Esophagus muscularis mucosa (tissue), 4 donors: ENCODE measurements at regions not wholly inside any gene's neighbourhood (a gene's known extent, or its start where the extent isn't known, plus 50 kb on each side); places are given as distances from the start of the nearest gene placed in this dataset.

ENCODE experiments used
- DNase-seq: peaks from one replicate; pipeline ENCODE4 v3.0.0-alpha.2; 2017; ENCODE audit errors: extremely low spot score
- H3K27ac ChIP-seq, 4 donors: fragments of 200-600 bp; sonication (generic); replicated peaks in 1 of 4; 1 replicate in 3 of 4; 2 replicates in 1 of 4; pipeline ENCODE4 v1.5.1; 2016 to 2019; ENCODE audit warnings: mild to moderate bottlenecking in 1 of 4
- H3K27me3 ChIP-seq, 4 donors: fragments of 200-600 bp; sonication (generic); one replicate each; pipeline versions ENCODE4 v1.5.1 to v1.6.0; 2016 to 2019
- H3K36me3 ChIP-seq, 4 donors: fragments of 200-600 bp; sonication (generic); one replicate each; pipeline ENCODE4 v1.5.1; 2016 to 2019
- H3K4me1 ChIP-seq, 4 donors: fragments of 200-600 bp; sonication (generic); one replicate each; pipeline ENCODE4 v1.5.1; 2016 to 2019
- H3K4me3 ChIP-seq, 4 donors: fragments of 200-600 bp; sonication (generic); 1 replicate in 2 of 4; 2 replicates in 2 of 4; pipeline ENCODE4 v1.5.1; 2016 to 2019; ENCODE audit warnings: mild to moderate bottlenecking in 4 of 4, moderate library complexity in 1 of 4
- H3K9me3 ChIP-seq, 4 donors: fragments of 200-600 bp; sonication (generic); 1 replicate in 3 of 4; 2 replicates in 1 of 4; pipeline ENCODE4 v1.5.1; 2016 to 2019
- CTCF ChIP-seq, 3 experiments: fragments of 200-600 bp in 2 of 3; fragments of 450-650 bp in 1 of 3; sonication (generic) in 2 of 3; IDR thresholded peaks; one replicate each; pipeline ENCODE4 v1.5.1; 2017 to 2019; ENCODE audit warnings: antibody characterized with exemption in 3 of 3, mild to moderate bottlenecking in 2 of 3, moderate library complexity in 1 of 3
- EP300 ChIP-seq: sonication (generic); formaldehyde crosslinking; IDR thresholded peaks from one replicate; pipeline ENCODE4 v1.6.1; 2017; ENCODE audit warnings: antibody characterized with exemption
- POLR2A ChIP-seq: fragments of 450-650 bp; IDR thresholded peaks from one replicate; pipeline ENCODE4 v1.6.1; 2017; ENCODE audit warnings: antibody characterized with exemption, moderate library complexity, mild to moderate bottlenecking, low read depth
- POLR2AphosphoS5 ChIP-seq, 2 donors: sonication (generic); formaldehyde crosslinking; IDR thresholded peaks; one replicate each; pipeline ENCODE4 v1.6.1; 2017; ENCODE audit warnings: antibody characterized with exemption in 2 of 2
- WGBS: methylation state at CpG from one replicate; pipeline ENCODE4 v1.1.5; 2018; 5-methylcytosine and 5-hydroxymethylcytosine counted together
- intact Hi-C: fragments of 100-400 bp; cut with DNase I; formaldehyde crosslinking; loops from one replicate; pipeline ENCODE4 v1.15.1; 2023

- intact Hi-C loops, result no loop called here
- no peak for DNase-seq
- 83% methylated on average over 2 of the region's 2 CpGs for WGBS
Observed at GRCh38 chr4:100285121-100285520, 94.9 kb upstream of the DDIT4L start.

GRCh38 chr4:100284129-100284880 lies 94.0 kb upstream of the DDIT4L start:
- H3K9me3 ChIP-seq, result no peaks in the 10 kb centered on the region
- WGBS, result 78% methylated on average over 10 of the region's 10 CpGs

More at GRCh38 chr4:100285121-100285520, 94.9 kb upstream of the DDIT4L start:
- Histone ChIP-seq H3K4me3 (no peak overlapping the region), H3K27me3 (no peaks in the 10 kb centered on the region), H3K27ac (no peak overlapping the region), H3K36me3 (no peaks in the 10 kb centered on the region), H3K9me3 (no peaks in the 10 kb centered on the region), H3K4me1 (peaks cover 0 to 4% (median 0%) of the 10 kb centered on the region in 4 donors)
- TF ChIP-seq POLR2A (no peak), CTCF (IDR thresholded peaks at IDR 0.05) (no peak), POLR2AphosphoS5 (IDR thresholded peaks at IDR 0.05) (no peak), EP300 (no peak)

GRCh38 chr4:100280807-100281206 lies 90.5 kb upstream of the DDIT4L start:
- no peak for TF ChIP-seq POLR2A
- TF ChIP-seq CTCF (IDR thresholded peaks at IDR 0.05), result no peak
- no peak for TF ChIP-seq POLR2AphosphoS5 (IDR thresholded peaks at IDR 0.05)
- no peak for TF ChIP-seq EP300
- Histone ChIP-seq H3K4me1 (no peaks in the 10 kb centered on the region), H3K27me3 (no peaks in the 10 kb centered on the region), H3K36me3 (no peaks in the 10 kb centered on the region), H3K27ac (no peak overlapping the region), H3K9me3 (no peaks in the 10 kb centered on the region), H3K4me3 (no peak overlapping the region)
- WGBS, result 81% methylated on average over 2 of the region's 2 CpGs
- no peak for DNase-seq
- intact Hi-C loops, result no loop called here

More at GRCh38 chr4:100284129-100284880, 94.0 kb upstream of the DDIT4L start:
- intact Hi-C loops, result no loop called here
- Histone ChIP-seq H3K4me3 (no peak overlapping the region), H3K4me1 (no peaks in the 10 kb centered on the region), H3K27ac (no peak overlapping the region), H3K27me3 (no peaks in the 10 kb centered on the region), H3K36me3 (no peaks in the 10 kb centered on the region)
- no peak for DNase-seq
- no peak for TF ChIP-seq POLR2AphosphoS5 (IDR thresholded peaks at IDR 0.05)

GRCh38 chr4:100278567-100278966 lies 88.3 kb upstream of the DDIT4L start:
- 85% methylated on average over 3 of the region's 3 CpGs for WGBS
- intact Hi-C loops, result no loop called here
- TF ChIP-seq EP300, result no peak
- no peak for TF ChIP-seq CTCF (IDR thresholded peaks at IDR 0.05)
- no peak for TF ChIP-seq POLR2A
- no peak for TF ChIP-seq POLR2AphosphoS5 (IDR thresholded peaks at IDR 0.05)
- Histone ChIP-seq H3K9me3 (no peaks in the 10 kb centered on the region), H3K4me1 (no peaks in the 10 kb centered on the region), H3K4me3 (no peak overlapping the region), H3K36me3 (no peaks in the 10 kb centered on the region), H3K27ac (no peak overlapping the region), H3K27me3 (no peaks in the 10 kb centered on the region)
- DNase-seq, result no peak

- intact Hi-C loops, result no loop called here
- 89% methylated on average over 2 of the region's 2 CpGs for WGBS
- Histone ChIP-seq H3K4me1 (no peaks in the 10 kb centered on the region), H3K27me3 (no peaks in the 10 kb centered on the region), H3K4me3 (no peak overlapping the region), H3K36me3 (no peaks in the 10 kb centered on the region), H3K9me3 (peaks cover 0 to 8% (median 1%) of the 10 kb centered on the region in 4 donors), H3K27ac (no peak overlapping the region)
- DNase-seq, result no peak
- no peak for TF ChIP-seq EP300
- no peak for TF ChIP-seq POLR2A
- TF ChIP-seq POLR2AphosphoS5 (IDR thresholded peaks at IDR 0.05), result no peak
- no peak for TF ChIP-seq CTCF (IDR thresholded peaks at IDR 0.05)
Observed at GRCh38 chr4:100269446-100269845, 79.2 kb upstream of the DDIT4L start.
